ENCODE measurements at regions not wholly inside any gene's neighbourhood (a gene's known extent, or its start where the extent isn't known, plus 50 kb on each side); places are given as distances from the start of the nearest gene placed in this dataset.

GRCh38 chr4:177770776-177771175, 328.5 kb upstream of the AGA start:
- TF ChIP-seq CTCF (IDR thresholded peaks at IDR 0.05 in 8 of 11, conservative IDR thresholded peaks at IDR 0.05 in 3 of 11) (no peak), POLR2A (IDR thresholded peaks at IDR 0.05) (no peak)
